COLO829 (cell line): ENCODE measurements at regions not wholly inside any gene's neighbourhood (a gene's known extent, or its start where the extent isn't known, plus 50 kb on each side); places are given as distances from the start of the nearest gene placed in this dataset.
"Not testable (repeated sequence)": the region's sequence is repeated elsewhere in the genome, so short reads cannot be mapped to it uniquely, and the experiment has no call there.

Experiments used
- DNase-seq: peaks from one replicate; pipeline ENCODE4 v3.0.0; 2012; ENCODE audit warnings: low spot score

DNA sequence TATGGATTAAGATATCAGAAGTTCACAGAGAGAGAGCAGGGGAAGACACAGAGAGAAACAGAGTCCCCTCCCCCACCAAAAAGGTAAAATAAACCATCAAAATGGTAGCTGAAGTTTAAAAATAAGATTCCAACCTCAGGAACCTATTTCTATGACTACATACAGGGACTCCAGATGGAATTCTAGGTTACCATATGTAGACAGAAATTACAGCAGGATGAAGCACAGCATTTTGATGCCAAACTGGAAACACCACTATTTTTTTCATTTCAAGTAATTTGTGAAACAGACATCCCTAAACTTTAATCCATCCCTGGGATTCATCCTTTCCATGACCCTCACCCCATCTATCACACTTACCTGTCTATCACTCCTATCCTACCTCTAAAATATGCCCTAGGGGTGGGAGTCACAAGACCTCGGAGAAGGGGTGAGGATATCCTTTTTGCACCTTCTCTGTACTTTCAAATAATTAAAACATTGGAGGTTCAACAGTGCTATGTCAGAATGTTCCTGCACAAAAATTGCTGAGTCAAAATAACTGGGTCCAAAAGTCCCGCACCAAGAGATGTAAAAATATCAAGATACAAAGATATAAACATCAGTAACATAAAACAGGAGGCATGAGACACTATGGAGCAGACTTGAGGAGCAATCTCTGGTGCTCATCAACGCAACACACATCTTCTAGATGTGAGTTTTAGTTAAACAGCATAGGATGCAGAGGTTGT lies 344.5 kb upstream of the RASGEF1B start:
- DNase-seq = no peak

DNA sequence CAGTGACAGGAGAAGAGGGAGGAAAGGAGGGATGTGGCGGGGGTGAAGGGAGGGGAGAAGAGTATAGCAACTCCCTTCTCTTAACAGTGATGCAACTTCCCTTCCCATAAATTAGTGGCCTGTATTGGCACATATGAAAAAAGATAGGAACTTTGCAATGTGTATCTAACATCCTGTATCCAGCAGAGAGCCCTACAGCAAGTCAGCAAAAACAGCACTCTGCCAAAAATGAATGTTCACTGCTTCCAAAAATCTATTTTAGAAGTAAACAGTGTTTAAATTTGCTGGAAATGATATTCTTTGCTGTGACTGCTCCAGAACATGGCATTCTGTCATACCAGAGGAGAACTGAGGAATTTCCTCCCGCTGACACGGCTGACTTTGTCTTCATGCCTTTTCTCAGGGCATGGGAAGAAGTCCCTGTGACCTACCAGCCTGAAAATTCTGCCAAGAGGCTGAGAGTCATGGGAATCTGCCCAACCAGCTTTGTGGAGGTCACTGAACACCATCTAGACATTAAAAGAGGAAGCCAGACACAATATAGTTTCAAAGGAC lies 343.4 kb upstream of the RASGEF1B start:
- no peak for DNase-seq

DNA sequence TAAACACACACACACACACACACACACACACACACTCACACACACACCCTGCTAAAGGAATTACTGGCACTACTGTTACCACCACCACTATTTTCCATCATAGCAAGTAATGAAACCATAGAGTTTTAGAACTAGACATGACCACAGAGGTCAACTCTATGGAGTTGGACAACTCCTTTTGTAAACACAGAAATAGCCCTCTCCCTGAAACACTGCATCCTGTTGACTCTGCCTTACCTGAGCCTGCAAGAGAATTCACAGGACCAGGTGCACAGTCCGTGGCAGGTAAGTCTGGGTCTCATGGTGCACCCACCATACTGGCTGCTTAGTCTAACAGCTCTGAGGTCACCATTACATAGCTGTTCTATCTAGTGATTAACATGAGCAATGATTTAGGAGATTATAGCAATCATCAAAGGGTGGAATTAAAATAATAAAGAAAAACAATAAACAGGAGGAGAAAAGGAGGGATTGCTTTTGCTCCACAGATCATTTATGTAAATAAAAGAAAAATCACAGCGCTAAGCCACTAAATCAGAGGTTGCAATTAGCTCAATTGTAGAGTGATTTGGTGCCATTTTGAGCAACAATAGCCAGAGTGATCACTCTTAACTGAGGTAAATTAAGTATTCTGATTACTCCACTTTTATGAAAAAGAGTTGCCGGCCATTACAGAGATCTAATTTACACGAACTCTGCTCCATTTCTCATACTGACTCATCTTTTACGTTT lies 340.0 kb upstream of the RASGEF1B start:
- no peak for DNase-seq

DNA sequence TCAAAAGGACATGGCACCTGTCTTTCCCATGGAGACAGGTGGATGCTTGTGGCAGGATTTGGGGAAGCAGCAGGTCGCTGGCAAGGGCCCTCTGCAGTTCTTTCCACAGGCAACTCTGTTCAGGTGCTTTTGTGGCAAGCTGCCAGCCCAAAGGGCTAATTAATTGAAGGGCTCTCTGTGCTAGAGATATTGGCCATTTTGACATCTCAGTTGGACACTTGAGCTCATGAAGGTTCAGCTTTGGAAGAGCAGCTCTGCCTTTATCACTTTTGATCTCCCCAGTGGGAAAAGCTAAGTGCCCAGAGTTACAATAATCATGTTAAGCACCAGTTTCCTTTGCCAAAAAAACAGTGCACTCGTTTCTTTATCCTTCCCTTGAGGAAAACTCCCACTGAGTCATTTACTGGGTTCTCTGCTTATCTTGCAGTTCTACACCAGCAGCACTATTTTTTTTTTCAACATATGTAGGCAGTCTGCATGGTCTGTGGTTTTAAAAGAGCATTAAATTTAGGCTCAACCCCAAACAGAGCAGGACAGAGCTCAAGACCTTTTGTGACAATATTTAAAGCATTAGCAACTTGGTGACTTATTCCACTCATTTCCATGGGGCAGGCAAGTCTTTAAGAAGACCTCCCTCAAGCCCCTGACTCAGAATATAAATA lies 336.4 kb upstream of the RASGEF1B start:
- DNase-seq = no peak

DNA sequence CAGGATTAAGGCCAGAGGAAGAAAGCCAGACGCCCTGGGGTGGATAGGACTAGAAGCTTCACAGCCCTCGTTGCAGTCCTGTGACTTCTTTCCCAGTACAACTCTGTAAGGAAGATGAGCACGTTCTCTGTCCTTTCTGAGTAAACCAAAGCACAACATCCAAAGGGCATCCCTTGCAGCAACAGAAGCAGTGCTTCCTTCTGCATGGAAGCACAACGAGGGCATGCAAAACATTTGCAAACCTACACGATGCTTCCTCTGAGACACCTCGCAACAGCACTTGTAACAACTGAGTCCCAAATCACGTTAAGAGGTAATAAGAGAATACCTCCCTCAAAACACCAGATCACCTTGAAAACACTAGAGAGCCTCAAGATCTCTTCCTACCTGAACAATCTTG lies 335.7 kb upstream of the RASGEF1B start:
- no peak for DNase-seq

- no peak for DNase-seq
Measured at GRCh38 chr4:81806485-81806884, 334.8 kb upstream of the RASGEF1B start.

- no peak for DNase-seq
Measured at GRCh38 chr4:81804849-81805248, 333.1 kb upstream of the RASGEF1B start.

- DNase-seq = no peak
Measured at GRCh38 chr4:81802285-81802846, 330.7 kb upstream of the RASGEF1B start.

- DNase-seq = no peak
Measured at GRCh38 chr4:81799371-81799770, 327.7 kb upstream of the RASGEF1B start.

GRCh38 chr4:81796790-81797528 lies 325.3 kb upstream of the RASGEF1B start:
- no peak for DNase-seq

GRCh38 chr4:81792521-81792920 lies 320.8 kb upstream of the RASGEF1B start:
- DNase-seq = no peak

DNA sequence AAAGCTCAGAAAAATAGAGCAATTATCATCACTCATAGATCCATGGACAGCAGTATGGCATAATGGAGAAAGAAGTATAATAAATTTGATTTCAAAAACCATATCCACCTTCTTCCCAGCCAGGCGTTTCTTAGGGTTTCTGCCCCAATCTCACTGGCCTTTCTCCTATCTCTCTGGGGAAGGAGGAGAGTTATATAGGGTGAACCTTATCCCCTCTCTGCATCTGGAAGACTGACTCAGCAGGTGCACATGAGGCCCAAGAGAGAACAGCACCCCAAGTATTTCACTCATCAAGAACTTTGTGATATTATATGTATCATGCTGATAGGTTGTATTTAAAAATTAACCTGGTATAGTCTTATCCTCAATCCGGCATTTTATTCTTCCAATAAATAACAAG lies 318.8 kb upstream of the RASGEF1B start:
- no peak for DNase-seq

DNA sequence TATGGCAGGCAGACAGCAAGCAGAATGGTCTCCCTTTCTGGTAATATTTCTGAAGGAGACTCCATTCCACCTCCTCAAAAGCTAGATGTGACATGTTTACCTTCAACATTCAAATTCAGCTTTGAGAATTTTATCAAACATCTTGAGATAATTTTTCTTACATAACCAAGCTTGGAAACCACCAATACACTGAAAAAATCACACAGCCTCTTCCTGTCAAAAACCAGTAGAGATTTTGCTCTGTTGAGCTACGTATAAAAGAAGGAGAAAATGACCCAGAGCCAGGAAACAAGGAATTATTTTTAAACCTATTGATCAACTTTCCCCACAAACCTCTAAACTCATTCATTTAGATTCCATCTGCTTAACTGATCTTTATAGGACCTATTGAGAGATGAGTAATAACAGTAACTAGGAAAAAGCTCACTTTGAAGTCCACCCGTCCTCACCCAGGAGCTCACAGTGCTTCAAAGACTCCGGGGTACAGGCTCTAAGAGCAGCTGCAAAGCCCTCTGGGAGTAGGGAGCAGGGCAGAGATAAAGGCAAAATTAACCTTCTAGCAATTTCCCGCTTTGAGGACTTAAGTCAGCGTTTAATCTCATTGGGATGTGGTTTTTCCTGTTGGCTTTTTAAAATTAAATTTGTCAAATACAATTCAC lies 318.2 kb upstream of the RASGEF1B start:
- no peak for DNase-seq

DNA sequence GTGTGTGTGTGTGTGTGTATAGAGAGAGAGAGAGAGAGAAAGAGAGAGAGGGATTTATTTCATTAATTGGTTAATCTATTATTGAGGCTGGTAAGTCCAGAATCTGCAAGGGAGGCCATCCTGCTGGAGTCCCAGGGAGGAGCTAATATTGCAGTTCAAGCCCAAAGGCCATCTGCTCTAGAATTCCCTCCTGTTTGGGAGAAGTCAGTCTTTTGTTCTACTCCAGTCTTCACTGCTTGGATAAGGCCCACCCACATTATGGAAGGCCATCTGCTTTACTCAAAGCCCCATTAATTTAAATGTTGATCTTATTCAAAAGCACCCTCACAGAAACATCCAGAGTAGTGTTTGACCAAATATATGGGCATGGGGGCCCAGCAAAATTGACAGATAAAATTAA lies 317.5 kb upstream of the RASGEF1B start:
- DNase-seq = no peak

GRCh38 chr4:81786766-81787165 lies 315.1 kb upstream of the RASGEF1B start:
- DNase-seq = no peak

GRCh38 chr4:81786063-81786763 lies 314.5 kb upstream of the RASGEF1B start:
- no peak for DNase-seq

GRCh38 chr4:81785338-81785737 lies 313.6 kb upstream of the RASGEF1B start:
- DNase-seq = no peak

- no peak for DNase-seq
Measured at GRCh38 chr4:81783558-81783957, 311.9 kb upstream of the RASGEF1B start.

DNA sequence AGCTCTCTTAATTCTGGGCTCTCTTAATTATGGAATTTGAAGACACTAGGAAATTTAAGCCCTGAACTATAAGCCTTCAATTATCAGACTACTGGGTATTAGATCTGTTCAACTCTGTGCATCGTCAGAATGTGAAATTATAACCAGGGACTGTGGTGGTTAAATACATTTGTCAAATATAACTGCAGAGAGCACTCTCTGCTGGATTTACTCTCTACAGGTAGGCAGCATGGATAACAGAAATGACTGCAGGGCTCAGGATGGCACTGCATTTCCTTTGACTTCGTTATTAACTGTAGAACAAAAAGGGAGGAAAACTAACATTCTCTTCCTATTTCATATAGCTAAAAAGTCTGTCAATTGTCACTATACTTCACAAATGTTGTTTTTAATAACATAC lies 310.1 kb upstream of the RASGEF1B start:
- no peak for DNase-seq

DNA sequence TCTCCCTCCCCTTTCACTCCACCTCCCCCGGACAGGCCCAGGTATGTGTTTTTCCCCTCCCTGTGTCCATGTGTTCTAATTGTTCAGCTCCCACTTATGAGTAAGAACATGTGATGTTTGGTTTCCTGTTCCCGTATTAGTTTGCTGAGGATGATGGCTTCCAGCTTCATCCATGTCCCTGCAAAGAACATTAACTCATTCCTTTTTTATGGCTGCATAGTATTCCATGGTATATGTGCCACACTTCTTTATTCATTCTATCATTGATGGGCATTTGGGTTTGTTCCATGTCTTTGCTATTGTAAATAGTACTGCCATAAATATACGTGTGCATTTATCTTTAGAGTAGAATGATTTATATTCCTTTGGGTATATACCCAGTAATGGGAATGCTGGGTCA lies 306.0 kb upstream of the RASGEF1B start:
- not testable (repeated sequence) for DNase-seq

- no peak for DNase-seq
Measured at GRCh38 chr4:81776794-81777193, 305.1 kb upstream of the RASGEF1B start.
